ENCODE measurements at regions not wholly inside any gene's neighbourhood (a gene's known extent, or its start where the extent isn't known, plus 50 kb on each side); places are given as distances from the start of the nearest gene placed in this dataset.

DNA sequence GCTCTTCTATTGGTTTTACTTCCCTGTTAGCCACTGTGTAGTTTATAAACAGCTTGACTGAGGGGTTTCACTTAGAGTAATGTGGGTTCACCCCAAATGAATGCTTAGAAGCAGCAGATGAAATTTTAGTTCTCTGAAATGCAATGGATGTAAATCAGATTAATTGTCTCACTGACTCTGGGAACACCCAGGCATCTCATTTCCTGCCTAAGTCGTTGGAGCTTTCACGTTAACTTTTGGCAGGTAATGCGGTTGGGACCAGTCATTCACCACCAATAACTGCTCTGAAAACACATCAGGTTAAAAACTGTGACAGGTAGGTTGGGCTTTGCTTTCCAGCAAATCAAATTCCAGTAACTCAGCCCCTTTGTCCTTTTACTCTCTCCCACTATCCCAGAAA, 775.4 kb downstream of the NTRK3 start:
- no peak for TF ChIP-seq EZH2phosphoT487 (IDR thresholded peaks at IDR 0.05; ENCODE audit: low read depth)
- TF ChIP-seq, protein P1, sequence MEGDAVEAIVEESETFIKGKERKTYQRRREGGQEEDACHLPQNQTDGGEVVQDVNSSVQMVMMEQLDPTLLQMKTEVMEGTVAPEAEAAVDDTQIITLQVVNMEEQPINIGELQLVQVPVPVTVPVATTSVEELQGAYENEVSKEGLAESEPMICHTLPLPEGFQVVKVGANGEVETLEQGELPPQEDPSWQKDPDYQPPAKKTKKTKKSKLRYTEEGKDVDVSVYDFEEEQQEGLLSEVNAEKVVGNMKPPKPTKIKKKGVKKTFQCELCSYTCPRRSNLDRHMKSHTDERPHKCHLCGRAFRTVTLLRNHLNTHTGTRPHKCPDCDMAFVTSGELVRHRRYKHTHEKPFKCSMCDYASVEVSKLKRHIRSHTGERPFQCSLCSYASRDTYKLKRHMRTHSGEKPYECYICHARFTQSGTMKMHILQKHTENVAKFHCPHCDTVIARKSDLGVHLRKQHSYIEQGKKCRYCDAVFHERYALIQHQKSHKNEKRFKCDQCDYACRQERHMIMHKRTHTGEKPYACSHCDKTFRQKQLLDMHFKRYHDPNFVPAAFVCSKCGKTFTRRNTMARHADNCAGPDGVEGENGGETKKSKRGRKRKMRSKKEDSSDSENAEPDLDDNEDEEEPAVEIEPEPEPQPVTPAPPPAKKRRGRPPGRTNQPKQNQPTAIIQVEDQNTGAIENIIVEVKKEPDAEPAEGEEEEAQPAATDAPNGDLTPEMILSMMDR (IDR thresholded peaks at IDR 0.05; ENCODE audit: low read depth, low read length): no peak
